ENCODE measurements at regions not wholly inside any gene's neighbourhood (a gene's known extent, or its start where the extent isn't known, plus 50 kb on each side); places are given as distances from the start of the nearest gene placed in this dataset.

DNA sequence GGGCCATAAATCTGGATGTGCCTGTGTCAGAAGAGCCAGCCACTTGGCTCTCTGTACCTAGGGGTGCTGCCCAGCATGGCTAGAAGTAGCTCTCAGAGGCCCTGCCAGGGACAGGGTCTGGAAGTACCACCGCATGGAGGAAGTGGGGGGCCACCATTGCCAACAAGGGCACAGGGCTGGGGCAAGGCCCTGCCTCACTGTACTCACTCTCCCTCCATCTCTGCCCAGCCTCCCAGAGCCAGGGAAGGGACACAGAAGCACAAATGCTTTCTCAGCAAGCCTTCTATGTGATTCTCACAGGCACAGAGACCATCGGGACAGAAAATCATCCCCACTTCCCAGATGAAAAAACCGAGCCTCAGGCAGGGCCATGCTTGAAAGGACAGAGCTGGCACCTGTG lies 138.1 kb downstream of the C5orf15 start:
- TF ChIP-seq, protein P1, sequence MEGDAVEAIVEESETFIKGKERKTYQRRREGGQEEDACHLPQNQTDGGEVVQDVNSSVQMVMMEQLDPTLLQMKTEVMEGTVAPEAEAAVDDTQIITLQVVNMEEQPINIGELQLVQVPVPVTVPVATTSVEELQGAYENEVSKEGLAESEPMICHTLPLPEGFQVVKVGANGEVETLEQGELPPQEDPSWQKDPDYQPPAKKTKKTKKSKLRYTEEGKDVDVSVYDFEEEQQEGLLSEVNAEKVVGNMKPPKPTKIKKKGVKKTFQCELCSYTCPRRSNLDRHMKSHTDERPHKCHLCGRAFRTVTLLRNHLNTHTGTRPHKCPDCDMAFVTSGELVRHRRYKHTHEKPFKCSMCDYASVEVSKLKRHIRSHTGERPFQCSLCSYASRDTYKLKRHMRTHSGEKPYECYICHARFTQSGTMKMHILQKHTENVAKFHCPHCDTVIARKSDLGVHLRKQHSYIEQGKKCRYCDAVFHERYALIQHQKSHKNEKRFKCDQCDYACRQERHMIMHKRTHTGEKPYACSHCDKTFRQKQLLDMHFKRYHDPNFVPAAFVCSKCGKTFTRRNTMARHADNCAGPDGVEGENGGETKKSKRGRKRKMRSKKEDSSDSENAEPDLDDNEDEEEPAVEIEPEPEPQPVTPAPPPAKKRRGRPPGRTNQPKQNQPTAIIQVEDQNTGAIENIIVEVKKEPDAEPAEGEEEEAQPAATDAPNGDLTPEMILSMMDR (IDR thresholded peaks at IDR 0.05), result no peak
- H3K27ac ChIP-seq, result no peak overlapping the region
- H3K36me3 ChIP-seq, result no peaks in the 10 kb centered on the region
- intact Hi-C loops (cut with DNase I), result no loop called here
- no peaks in the 10 kb centered on the region for H3K27me3 ChIP-seq (ENCODE audit: low read depth)
- DNase-seq (no peak), ATAC-seq (no peak)
- H3K4me3 ChIP-seq, result no peak overlapping the region
- H3K4me1 ChIP-seq, result no peaks in the 10 kb centered on the region
- no peaks in the 10 kb centered on the region for H3K9me3 ChIP-seq

DNA sequence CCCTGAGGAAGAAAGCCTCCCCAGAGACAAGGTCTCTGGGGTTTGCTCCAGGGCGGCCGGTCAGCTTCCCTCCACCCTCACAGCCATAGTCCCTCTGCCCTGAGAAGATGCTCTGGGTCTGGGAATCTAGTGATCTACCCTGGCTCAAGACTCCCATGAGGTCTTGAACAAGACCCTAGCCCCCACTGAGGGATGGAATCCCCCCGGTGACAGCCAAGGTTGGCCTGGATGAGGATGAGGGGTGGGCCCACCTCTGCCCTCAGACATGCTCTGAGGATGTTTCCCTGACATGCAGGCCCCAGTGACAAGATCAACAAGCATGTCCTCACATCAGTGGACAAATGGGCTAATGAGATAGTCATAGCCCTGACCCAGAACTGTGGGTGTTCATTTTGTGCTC lies 138.6 kb downstream of the C5orf15 start:
- Histone ChIP-seq H3K4me1 (no peaks in the 10 kb centered on the region), H3K4me3 (no peak overlapping the region), H3K27ac (no peak overlapping the region), H3K27me3 (ENCODE audit: low read depth) (no peaks in the 10 kb centered on the region), H3K9me3 (no peaks in the 10 kb centered on the region), H3K36me3 (no peaks in the 10 kb centered on the region)
- no peak for ATAC-seq
- TF ChIP-seq, protein P1 (IDR thresholded peaks at IDR 0.05), result no peak
- DNase-seq, result no peak
- intact Hi-C loops (cut with DNase I), result no loop called here

DNA sequence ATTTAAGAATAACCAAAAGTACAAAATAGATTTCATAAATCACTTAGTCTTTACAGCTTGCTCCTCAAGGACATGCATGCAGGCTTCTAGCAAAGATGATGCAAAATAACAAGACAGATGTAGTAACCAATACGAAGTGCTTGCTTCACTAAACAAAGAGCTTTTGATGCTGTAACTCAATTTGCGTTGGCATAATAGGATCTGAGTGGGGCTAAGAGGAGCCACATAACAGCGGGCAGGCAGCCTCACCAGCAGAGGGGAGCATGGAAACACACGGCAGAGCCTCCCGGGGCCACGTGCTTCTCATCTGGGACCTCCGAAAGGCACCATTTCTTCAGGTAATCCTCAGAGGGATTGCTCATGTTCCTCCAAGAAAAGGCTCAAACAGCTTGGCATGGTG lies 139.7 kb downstream of the C5orf15 start:
- Histone ChIP-seq H3K4me1 (no peaks in the 10 kb centered on the region), H3K27ac (no peak overlapping the region), H3K4me3 (no peak overlapping the region), H3K9me3 (no peaks in the 10 kb centered on the region), H3K36me3 (no peaks in the 10 kb centered on the region), H3K27me3 (ENCODE audit: low read depth) (no peaks in the 10 kb centered on the region)
- intact Hi-C loops (cut with DNase I), result no loop called here
- TF ChIP-seq, protein P1 (IDR thresholded peaks at IDR 0.05), result no peak
- no peak for DNase-seq
- no peak for ATAC-seq

DNA sequence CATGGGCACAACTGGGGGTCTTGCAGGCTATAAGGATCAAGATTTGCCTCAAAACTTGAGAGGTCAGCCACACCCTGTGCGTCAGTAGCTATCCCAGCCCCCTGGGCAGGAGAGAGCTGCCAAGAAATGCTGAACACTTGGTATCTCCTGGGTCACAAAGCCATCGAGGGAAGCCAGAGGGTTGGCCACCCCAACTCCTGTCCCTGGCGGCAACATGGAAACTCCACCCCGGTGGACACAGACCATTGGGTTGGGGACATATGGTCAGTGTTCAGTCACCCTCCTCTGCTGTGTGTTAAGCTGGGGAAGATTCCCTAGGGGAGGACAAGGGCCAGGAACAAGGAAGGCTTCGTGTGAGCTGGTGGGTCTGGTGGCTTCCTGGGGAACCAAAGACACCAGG lies 140.6 kb downstream of the C5orf15 start:
- ATAC-seq (no peak), DNase-seq (no peak)
- TF ChIP-seq, protein P1 (IDR thresholded peaks at IDR 0.05), result no peak
- no peaks in the 10 kb centered on the region for H3K36me3 ChIP-seq
- no peaks in the 10 kb centered on the region for H3K9me3 ChIP-seq
- no peaks in the 10 kb centered on the region for H3K4me1 ChIP-seq
- no peak overlapping the region for H3K27ac ChIP-seq
- intact Hi-C loops (cut with DNase I), result no loop called here
- no peaks in the 10 kb centered on the region for H3K27me3 ChIP-seq (ENCODE audit: low read depth)
- no peak overlapping the region for H3K4me3 ChIP-seq

DNA sequence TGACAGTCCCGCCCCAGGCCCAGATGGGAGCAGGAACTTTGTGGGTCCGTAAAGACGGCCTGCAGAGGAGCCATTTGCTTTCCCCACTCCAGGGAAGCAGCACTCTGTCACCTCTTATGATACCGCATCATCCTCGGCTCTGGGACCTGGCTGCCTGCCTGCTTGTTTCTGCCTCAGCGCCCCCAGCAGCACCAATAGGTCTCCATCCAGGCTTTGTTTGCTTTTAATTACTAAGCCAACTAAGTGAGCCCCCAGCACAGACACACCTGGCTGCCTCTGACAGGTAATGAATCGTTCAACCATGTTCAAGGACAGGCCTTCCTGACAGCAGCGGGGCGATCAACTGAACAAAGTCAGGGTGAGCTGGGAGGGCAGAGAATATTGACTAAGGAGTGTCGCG lies 141.4 kb downstream of the C5orf15 start:
- TF ChIP-seq, protein P1 (IDR thresholded peaks at IDR 0.05), result no peak
- DNase-seq, result no peak
- Histone ChIP-seq H3K9me3 (no peaks in the 10 kb centered on the region), H3K27ac (no peak overlapping the region), H3K4me3 (no peak overlapping the region), H3K36me3 (no peaks in the 10 kb centered on the region), H3K4me1 (no peaks in the 10 kb centered on the region), H3K27me3 (ENCODE audit: low read depth) (no peaks in the 10 kb centered on the region)
- no peak for ATAC-seq
- intact Hi-C loops (cut with DNase I), result no loop called here
